ENCODE measurements at regions not wholly inside any gene's neighbourhood (a gene's known extent, or its start where the extent isn't known, plus 50 kb on each side); places are given as distances from the start of the nearest gene placed in this dataset.

GRCh38 chr13:40304391-40304790 is 362.1 kb downstream of the FOXO1 start:
- H3K27me3 ChIP-seq (replicated peaks; ENCODE audit: insufficient read depth): no peaks in the 10 kb centered on the region
- no peaks in the 10 kb centered on the region for H3K4me1 ChIP-seq (replicated peaks)
- H3K27ac ChIP-seq: no peak overlapping the region
- intact Hi-C loops (cut with DNase I): no loop called here
- no peak overlapping the region for H3K4me3 ChIP-seq
- TF ChIP-seq POLR2AphosphoS5 (IDR thresholded peaks at IDR 0.05): no peak
- TF ChIP-seq, protein P1, sequence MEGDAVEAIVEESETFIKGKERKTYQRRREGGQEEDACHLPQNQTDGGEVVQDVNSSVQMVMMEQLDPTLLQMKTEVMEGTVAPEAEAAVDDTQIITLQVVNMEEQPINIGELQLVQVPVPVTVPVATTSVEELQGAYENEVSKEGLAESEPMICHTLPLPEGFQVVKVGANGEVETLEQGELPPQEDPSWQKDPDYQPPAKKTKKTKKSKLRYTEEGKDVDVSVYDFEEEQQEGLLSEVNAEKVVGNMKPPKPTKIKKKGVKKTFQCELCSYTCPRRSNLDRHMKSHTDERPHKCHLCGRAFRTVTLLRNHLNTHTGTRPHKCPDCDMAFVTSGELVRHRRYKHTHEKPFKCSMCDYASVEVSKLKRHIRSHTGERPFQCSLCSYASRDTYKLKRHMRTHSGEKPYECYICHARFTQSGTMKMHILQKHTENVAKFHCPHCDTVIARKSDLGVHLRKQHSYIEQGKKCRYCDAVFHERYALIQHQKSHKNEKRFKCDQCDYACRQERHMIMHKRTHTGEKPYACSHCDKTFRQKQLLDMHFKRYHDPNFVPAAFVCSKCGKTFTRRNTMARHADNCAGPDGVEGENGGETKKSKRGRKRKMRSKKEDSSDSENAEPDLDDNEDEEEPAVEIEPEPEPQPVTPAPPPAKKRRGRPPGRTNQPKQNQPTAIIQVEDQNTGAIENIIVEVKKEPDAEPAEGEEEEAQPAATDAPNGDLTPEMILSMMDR (IDR thresholded peaks at IDR 0.05): no peak
- TF ChIP-seq POLR2A (IDR thresholded peaks at IDR 0.05): no peak
- no peaks in the 10 kb centered on the region for H3K36me3 ChIP-seq
- no peaks in the 10 kb centered on the region for H3K9me3 ChIP-seq
- 67% methylated on average over 3 of the region's 3 CpGs for WGBS
- no peak for DNase-seq (ENCODE audit: low spot score)

- Histone ChIP-seq H3K27me3 (replicated peaks; ENCODE audit: insufficient read depth) (no peaks in the 10 kb centered on the region), H3K27ac (no peak overlapping the region), H3K36me3 (no peaks in the 10 kb centered on the region), H3K9me3 (no peaks in the 10 kb centered on the region), H3K4me1 (replicated peaks) (no peaks in the 10 kb centered on the region), H3K4me3 (no peak overlapping the region)
- no peak for DNase-seq (ENCODE audit: low spot score)
- TF ChIP-seq POLR2AphosphoS5 (IDR thresholded peaks at IDR 0.05) (no peak), POLR2A (IDR thresholded peaks at IDR 0.05) (no peak)
- TF ChIP-seq, protein P1 (IDR thresholded peaks at IDR 0.05): no peak
- intact Hi-C loops (cut with DNase I): no loop called here
- 92% methylated on average over 2 of the region's 2 CpGs for WGBS
Observed at GRCh38 chr13:40306817-40307216, 359.6 kb downstream of the FOXO1 start.

DNA sequence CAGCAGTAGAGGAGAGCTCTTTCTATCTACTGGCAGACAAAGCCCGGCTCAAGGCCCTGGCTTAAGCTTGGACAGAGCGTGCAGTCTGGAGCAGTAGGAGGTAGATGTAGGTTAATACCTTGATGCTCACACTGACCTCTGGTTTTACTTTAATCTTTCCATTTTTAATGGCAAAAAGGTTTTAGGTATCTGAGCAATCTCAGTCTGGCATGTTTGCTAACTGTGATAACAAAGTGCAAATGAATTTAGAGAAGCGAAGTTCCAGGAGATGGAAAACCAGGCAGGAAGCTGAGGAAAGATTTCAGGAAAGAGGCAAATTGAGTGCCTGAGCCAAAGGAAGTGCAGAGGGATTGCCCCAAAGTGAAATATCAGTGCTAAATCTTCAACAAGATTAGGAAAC is 356.6 kb downstream of the FOXO1 start:
- Histone ChIP-seq H3K4me3 (no peak overlapping the region), H3K36me3 (no peaks in the 10 kb centered on the region), H3K27me3 (replicated peaks; ENCODE audit: insufficient read depth) (no peaks in the 10 kb centered on the region), H3K4me1 (replicated peaks) (no peaks in the 10 kb centered on the region), H3K27ac (no peak overlapping the region), H3K9me3 (no peaks in the 10 kb centered on the region)
- 66% methylated on average over 3 of the region's 3 CpGs for WGBS
- TF ChIP-seq POLR2A (IDR thresholded peaks at IDR 0.05) (no peak), POLR2AphosphoS5 (IDR thresholded peaks at IDR 0.05) (no peak)
- TF ChIP-seq, protein P1 (IDR thresholded peaks at IDR 0.05): no peak
- no peak for DNase-seq (ENCODE audit: low spot score)
- intact Hi-C loops (cut with DNase I): no loop called here

DNA sequence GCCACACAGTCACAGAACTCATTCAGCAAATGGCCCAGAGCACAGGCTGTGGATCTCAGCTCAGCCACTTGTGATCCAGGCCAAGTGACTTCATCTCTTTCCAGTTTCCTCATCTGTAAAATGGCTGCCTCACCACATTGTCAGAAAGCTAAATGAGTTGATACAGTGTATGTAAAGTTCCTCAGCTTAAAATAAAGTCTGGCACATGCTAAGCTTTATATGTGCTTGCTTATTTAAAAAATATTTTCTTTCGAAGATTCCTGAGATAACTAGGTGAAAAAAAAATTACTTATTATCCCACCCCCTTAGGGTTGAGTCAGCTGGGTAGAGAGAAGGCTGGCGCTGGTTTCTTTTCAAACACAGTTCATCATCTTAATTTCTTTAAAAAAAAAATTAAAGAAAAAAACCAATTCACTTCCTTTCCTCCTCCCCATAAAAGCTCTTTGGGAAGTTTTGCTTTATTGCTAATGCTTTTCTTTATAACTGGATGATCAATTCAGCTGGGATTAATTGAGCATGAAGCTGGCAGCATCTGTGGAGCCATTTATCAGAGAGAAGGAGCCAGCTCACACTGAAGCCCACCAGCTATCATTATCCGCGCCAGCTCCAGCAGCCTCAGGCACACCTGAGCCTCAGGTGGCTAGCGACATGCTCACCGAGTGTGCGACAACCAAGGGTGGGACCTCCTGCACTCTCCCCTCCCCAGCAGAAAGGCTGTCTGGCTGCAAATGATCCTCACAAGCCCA is 354.9 kb downstream of the FOXO1 start:
- no peak overlapping the region for H3K4me3 ChIP-seq
- H3K4me1 ChIP-seq (replicated peaks): no peaks in the 10 kb centered on the region
- WGBS: 75% methylated on average over 7 of the region's 7 CpGs
- H3K27me3 ChIP-seq (replicated peaks; ENCODE audit: insufficient read depth): no peaks in the 10 kb centered on the region
- TF ChIP-seq, protein P1 (IDR thresholded peaks at IDR 0.05): no peak
- TF ChIP-seq POLR2AphosphoS5 (IDR thresholded peaks at IDR 0.05): no peak
- TF ChIP-seq POLR2A (IDR thresholded peaks at IDR 0.05): no peak
- no peak overlapping the region for H3K27ac ChIP-seq
- no peak for DNase-seq (ENCODE audit: low spot score)
- no peaks in the 10 kb centered on the region for H3K9me3 ChIP-seq
- H3K36me3 ChIP-seq: no peaks in the 10 kb centered on the region
- intact Hi-C loops (cut with DNase I): no loop called here
